KMS-11 (cell line): ENCODE measurements at regions not wholly inside any gene's neighbourhood (a gene's known extent, or its start where the extent isn't known, plus 50 kb on each side); places are given as distances from the start of the nearest gene placed in this dataset.
"Not testable (repeated sequence)": the region's sequence is repeated elsewhere in the genome, so short reads cannot be mapped to it uniquely, and the experiment has no call there.

Experiments used
- H2AFZ ChIP-seq: fragments of 200-600 bp; sonication (generic); 2 replicates; pipeline ENCODE4 v1.6.1; 2016; ENCODE audit warnings: antibody characterized with exemption, mixed run types, low read depth
- H3K27ac ChIP-seq: fragments of 200-600 bp; sonication (generic); 2 replicates; pipeline ENCODE4 v1.6.1; 2016; ENCODE audit warnings: mild to moderate bottlenecking, mixed run types
- H3K27me3 ChIP-seq: fragments of 200-600 bp; sonication (generic); 2 replicates; pipeline ENCODE4 v1.6.1; 2017; ENCODE audit warnings: mild to moderate bottlenecking, low read depth, mixed run types, moderate library complexity; ENCODE audit not compliant: insufficient read depth
- H3K36me3 ChIP-seq: fragments of 200-600 bp; sonication (generic); 2 replicates; pipeline ENCODE4 v1.6.1; 2017; ENCODE audit warnings: mild to moderate bottlenecking, mixed run types; ENCODE audit not compliant: insufficient read depth
- H3K4me1 ChIP-seq: fragments of 200-600 bp; sonication (generic); 2 replicates; pipeline ENCODE4 v1.6.1; 2016; ENCODE audit warnings: mild to moderate bottlenecking, low read depth, mixed run types; ENCODE audit not compliant: poor library complexity, severe bottlenecking
- H3K4me2 ChIP-seq: fragments of 200-600 bp; sonication (generic); 2 replicates; pipeline ENCODE4 v1.7.0; 2016; ENCODE audit warnings: mild to moderate bottlenecking, mixed run types
- H3K4me3 ChIP-seq: fragments of 200-600 bp; sonication (generic); IDR thresholded peaks from 2 replicates; pipeline ENCODE4 v1.6.1; 2017; ENCODE audit warnings: low read depth, low read length, mixed read lengths; ENCODE audit not compliant: insufficient read depth
- H3K79me2 ChIP-seq: fragments of 200-600 bp; sonication (generic); 2 replicates; pipeline ENCODE4 v1.6.1; 2016; ENCODE audit warnings: low read depth, mixed run types; ENCODE audit not compliant: insufficient read depth
- H3K9ac ChIP-seq: fragments of 200-600 bp; sonication (generic); 2 replicates; pipeline ENCODE4 v1.6.1; 2016; ENCODE audit warnings: mild to moderate bottlenecking, mixed run types
- H4K20me1 ChIP-seq: fragments of 200-600 bp; sonication (generic); 2 replicates; pipeline ENCODE4 v1.6.1; 2016; ENCODE audit warnings: mild to moderate bottlenecking, mixed run types; ENCODE audit not compliant: insufficient read depth
- CTCF ChIP-seq: fragments of 200-600 bp; sonication (generic); conservative IDR thresholded peaks from 2 replicates; pipeline ENCODE4 v1.6.1; 2017; ENCODE audit warnings: low read depth, mild to moderate bottlenecking, antibody characterized with exemption, low read length, moderate library complexity, mixed read lengths

- Histone ChIP-seq H3K36me3 (no peaks in the 10 kb centered on the region), H2AFZ (no peak overlapping the region), H4K20me1 (no peaks in the 10 kb centered on the region), H3K4me1 (no peaks in the 10 kb centered on the region), H3K79me2 (no peaks in the 10 kb centered on the region), H3K27ac (no peak overlapping the region), H3K27me3 (no peaks in the 10 kb centered on the region), H3K4me2 (no peak overlapping the region), H3K4me3 (no peak overlapping the region), H3K9ac (no peak overlapping the region)
- peak; percentile 57 for TF ChIP-seq CTCF
Measured at GRCh38 chr1:25117233-25117823, 115.0 kb downstream of the SYF2 start.

GRCh38 chr1:25116832-25117231, 115.5 kb downstream of the SYF2 start:
- H3K4me3 ChIP-seq = no peak overlapping the region
- H3K9ac ChIP-seq = no peak overlapping the region
- no peaks in the 10 kb centered on the region for H3K4me1 ChIP-seq
- no peaks in the 10 kb centered on the region for H3K36me3 ChIP-seq
- no peak overlapping the region for H3K4me2 ChIP-seq
- no peaks in the 10 kb centered on the region for H3K27me3 ChIP-seq
- no peaks in the 10 kb centered on the region for H3K79me2 ChIP-seq
- no peak overlapping the region for H3K27ac ChIP-seq
- no peaks in the 10 kb centered on the region for H4K20me1 ChIP-seq
- no peak for TF ChIP-seq CTCF
- no peak overlapping the region for H2AFZ ChIP-seq

- not testable (repeated sequence) for H3K4me2 ChIP-seq, H3K4me3 ChIP-seq, H3K36me3 ChIP-seq, H3K27ac ChIP-seq, H3K4me1 ChIP-seq, H4K20me1 ChIP-seq, H3K79me2 ChIP-seq, H3K9ac ChIP-seq, H3K27me3 ChIP-seq, H2AFZ ChIP-seq
Measured at GRCh38 chr1:25116117-25116516, 116.2 kb downstream of the SYF2 start.

GRCh38 chr1:25113731-25114130, 118.6 kb downstream of the SYF2 start:
- Histone ChIP-seq H3K9ac (no peak overlapping the region), H3K36me3 (no peaks in the 10 kb centered on the region), H3K4me3 (no peak overlapping the region), H3K27me3 (no peaks in the 10 kb centered on the region), H2AFZ (no peak overlapping the region), H4K20me1 (no peaks in the 10 kb centered on the region), H3K4me1 (no peaks in the 10 kb centered on the region), H3K79me2 (no peaks in the 10 kb centered on the region), H3K27ac (no peak overlapping the region), H3K4me2 (no peak overlapping the region)
- no peak for TF ChIP-seq CTCF

GRCh38 chr1:25113086-25113485, 119.2 kb downstream of the SYF2 start:
- H3K4me1 ChIP-seq = no peaks in the 10 kb centered on the region
- H3K79me2 ChIP-seq = no peaks in the 10 kb centered on the region
- H3K4me3 ChIP-seq = no peak overlapping the region
- H3K27ac ChIP-seq = no peak overlapping the region
- no peak overlapping the region for H2AFZ ChIP-seq
- no peaks in the 10 kb centered on the region for H3K36me3 ChIP-seq
- no peak for TF ChIP-seq CTCF
- no peaks in the 10 kb centered on the region for H4K20me1 ChIP-seq
- H3K4me2 ChIP-seq = no peak overlapping the region
- no peaks in the 10 kb centered on the region for H3K27me3 ChIP-seq
- no peak overlapping the region for H3K9ac ChIP-seq
